ENCODE measurements at regions not wholly inside any gene's neighbourhood (a gene's known extent, or its start where the extent isn't known, plus 50 kb on each side); places are given as distances from the start of the nearest gene placed in this dataset.

DNA sequence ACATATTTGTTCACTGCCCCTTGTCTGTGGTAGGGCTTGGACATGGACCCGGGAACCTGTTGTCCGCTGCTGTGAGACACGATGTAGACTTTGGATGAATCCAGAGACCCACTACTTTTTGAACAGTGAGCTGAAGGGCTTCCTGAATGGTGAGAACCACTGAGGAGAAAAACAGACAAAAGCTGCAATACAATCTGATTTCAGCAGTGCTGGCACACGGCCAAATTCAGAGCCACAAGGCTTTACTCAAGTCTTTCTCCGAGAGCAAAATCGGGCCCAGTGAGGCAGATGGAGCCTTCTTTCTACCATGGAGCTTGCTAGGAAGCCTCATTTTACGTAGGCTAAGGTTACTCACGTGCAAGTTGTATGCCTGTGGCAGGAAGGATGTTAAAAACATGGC, 197.6 kb downstream of the SIPA1L2 start:
- ChIA-PET CTCF (ENCODE audit: partially characterized antibody) (no interaction called here), POLR2A (ENCODE audit: partially characterized antibody) (no interaction called here)
- H3K4me1 ChIP-seq (replicated peaks in 1 of 4; ENCODE audit: control insufficient read depth in 3 of 4, insufficient read depth in 4 of 4, low read length in 3 of 4), result no peaks in the 10 kb centered on the region
- TF ChIP-seq, protein P1, sequence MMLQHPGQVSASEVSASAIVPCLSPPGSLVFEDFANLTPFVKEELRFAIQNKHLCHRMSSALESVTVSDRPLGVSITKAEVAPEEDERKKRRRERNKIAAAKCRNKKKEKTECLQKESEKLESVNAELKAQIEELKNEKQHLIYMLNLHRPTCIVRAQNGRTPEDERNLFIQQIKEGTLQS (IDR thresholded peaks at IDR 0.05; ENCODE audit: insufficient read depth, low read depth, low read length), result no peak
- no peak for TF ChIP-seq RNF2 (IDR thresholded peaks at IDR 0.05; ENCODE audit: borderline replicate concordance, low read depth, low read length, missing control alignments, poor library complexity, severe bottlenecking)
- TF ChIP-seq SAP30 (IDR thresholded peaks at IDR 0.05; ENCODE audit: insufficient read depth, insufficient replicate concordance, low read length), result no peak
- TF ChIP-seq KDM4A (IDR thresholded peaks at IDR 0.05; ENCODE audit: low read depth, low read length, severe bottlenecking), result no peak
- TF ChIP-seq TBP (IDR thresholded peaks at IDR 0.05; ENCODE audit: low read depth, low read length), result no peak
- TF ChIP-seq SP1 (IDR thresholded peaks at IDR 0.05; ENCODE audit: low read depth, low read length), result no peak
- no peak for TF ChIP-seq TAF7 (optimal IDR thresholded peaks at IDR 0.05; ENCODE audit: borderline replicate concordance, low read depth, low read length)
- no peak for TF ChIP-seq RBBP5 (IDR thresholded peaks at IDR 0.05; ENCODE audit: borderline replicate concordance, low read depth, low read length)
- no peak for TF ChIP-seq POLR2A (IDR thresholded peaks at IDR 0.05; ENCODE audit: control extremely low read depth in 1 of 2, low read depth in 2 of 2, low read length in 2 of 2)
- no peak for TF ChIP-seq CHD2 (IDR thresholded peaks at IDR 0.05; ENCODE audit: low read length)
- TF ChIP-seq FOSL1 (IDR thresholded peaks at IDR 0.05; ENCODE audit: insufficient read depth, low read depth, low read length), result no peak
- no peak for TF ChIP-seq NRF1 (IDR thresholded peaks at IDR 0.05; ENCODE audit: low read depth, low read length)
- no peak for TF ChIP-seq HDAC2 (IDR thresholded peaks at IDR 0.05; ENCODE audit: borderline replicate concordance in 1 of 2, low read depth in 2 of 2, low read length in 2 of 2)
- TF ChIP-seq CTBP2 (IDR thresholded peaks at IDR 0.05; ENCODE audit: borderline replicate concordance, insufficient read depth, insufficient read length, low read length), result no peak

More for the DNA sequence above, 197.6 kb downstream of the SIPA1L2 start:
- no peak overlapping the region for H2AFZ ChIP-seq (ENCODE audit: low read length)
- H3K23ac ChIP-seq (ENCODE audit: insufficient read length), result no peak overlapping the region
- H3K79me1 ChIP-seq (ENCODE audit: low read depth, low read length), result no peaks in the 10 kb centered on the region
- no peak overlapping the region for H3K4ac ChIP-seq (replicated peaks; ENCODE audit: insufficient read length, low read depth, low read length)
- no peak overlapping the region for H4K5ac ChIP-seq (ENCODE audit: insufficient read length, low read depth, low read length)
- no peak overlapping the region for H4K91ac ChIP-seq (replicated peaks; ENCODE audit: insufficient read length, low read length)
- no peak overlapping the region for H3K18ac ChIP-seq (ENCODE audit: extremely low read depth, low read length)
- H2BK120ac ChIP-seq (replicated peaks; ENCODE audit: low read depth, low read length), result no peak overlapping the region
- no peak overlapping the region for H2BK5ac ChIP-seq (ENCODE audit: low read depth, low read length)
- no peaks in the 10 kb centered on the region for H3K79me2 ChIP-seq (ENCODE audit: control insufficient read depth in 1 of 2, insufficient read depth in 2 of 2, low read length in 2 of 2)
- no peaks in the 10 kb centered on the region for H3K23me2 ChIP-seq (ENCODE audit: low read depth, low read length)
- H3K4me2 ChIP-seq (ENCODE audit: insufficient read depth in 1 of 2, low read depth in 2 of 2, low read length in 2 of 2), result no peak overlapping the region
- H3K36me3 ChIP-seq (ENCODE audit: control insufficient read depth in 2 of 4, insufficient read depth in 4 of 4, low read length in 3 of 4), result no peaks in the 10 kb centered on the region; a peak in 1 of 8 replicates
- no peak overlapping the region for H3K14ac ChIP-seq (ENCODE audit: insufficient read length)
- H3K56ac ChIP-seq (replicated peaks; ENCODE audit: insufficient read length, low read depth, low read length), result no peak overlapping the region
- H2BK15ac ChIP-seq (ENCODE audit: low read length), result no peak overlapping the region
- H3K27ac ChIP-seq (ENCODE audit: low read depth, low read length), result no peak overlapping the region
- no peak overlapping the region for H2BK20ac ChIP-seq (ENCODE audit: low read length)
- H4K8ac ChIP-seq (ENCODE audit: extremely low read depth, insufficient read depth, low read length), result no peak overlapping the region
- H4K20me1 ChIP-seq (replicated peaks in 1 of 2; ENCODE audit: control insufficient read depth in 1 of 2, insufficient read depth in 2 of 2, low read length in 2 of 2), result peaks cover 0 to 1% of the 10 kb centered on the region in 2 experiments
- no peak overlapping the region for H3K9ac ChIP-seq (replicated peaks in 1 of 4; ENCODE audit: extremely low read depth in 1 of 4, low read depth in 3 of 4, low read length in 3 of 4)
- no peaks in the 10 kb centered on the region for H3K9me3 ChIP-seq (ENCODE audit: insufficient read depth in 2 of 2, low read depth in 1 of 2, low read length in 1 of 2)
- H3K4me3 ChIP-seq (ENCODE audit: extremely low read depth in 1 of 4, insufficient read depth in 2 of 4, low read depth in 3 of 4, low read length in 4 of 4), result no peak overlapping the region
- FAIRE-seq (no peak), DNase-seq (ENCODE audit: low read depth in 1 of 2, low spot score in 2 of 2) (no peak)
- H3K27me3 ChIP-seq (replicated peaks in 1 of 4; ENCODE audit: control insufficient read depth in 3 of 4, extremely low read depth in 1 of 4, insufficient read depth in 3 of 4, low read length in 3 of 4), result no peaks in the 10 kb centered on the region
- H2BK12ac ChIP-seq (ENCODE audit: low read depth, low read length), result no peak overlapping the region
- WGBS, 2 experiments (ENCODE audit: extremely low coverage in 1 of 2, insufficient coverage in 1 of 2, insufficient read length in 1 of 2, insufficient replicate concordance in 2 of 2, low coverage in 1 of 2, low lambda C conversion rate in 2 of 2, missing lambda C conversion rate in 1 of 2), result 94% methylated on average over 8 of the region's 8 CpGs; no CpG with 5 or more reads in 1 of the 2 experiments
- H2AK5ac ChIP-seq (ENCODE audit: low read depth, low read length), result no peak overlapping the region

Measured in H1 (cell line).